Adipocyte (in vitro differentiated cells): ENCODE measurements at regions not wholly inside any gene's neighbourhood (a gene's known extent, or its start where the extent isn't known, plus 50 kb on each side); places are given as distances from the start of the nearest gene placed in this dataset.

Source experiments
- DNase-seq: peaks from one replicate; pipeline ENCODE4 v3.0.0-alpha.2; 2015; ENCODE audit warnings: low read depth
- H3K27me3 ChIP-seq: replicated peaks from 2 replicates; pipeline ENCODE4 v1.7.0; 2013; ENCODE audit warnings: mild to moderate bottlenecking, low read length, moderate library complexity; ENCODE audit not compliant: control insufficient read depth, insufficient read depth
- H3K36me3 ChIP-seq: 2 replicates; pipeline ENCODE4 v1.7.0; 2013; ENCODE audit warnings: low read length, mild to moderate bottlenecking, moderate library complexity; ENCODE audit not compliant: control insufficient read depth, insufficient read depth, severe bottlenecking
- H3K4me1 ChIP-seq: 2 replicates; pipeline ENCODE4 v1.7.0; 2013; ENCODE audit warnings: mild to moderate bottlenecking, low read length, moderate library complexity; ENCODE audit not compliant: control insufficient read depth, insufficient read depth
- H3K4me3 ChIP-seq: 2 replicates; pipeline ENCODE4 v1.7.0; 2013; ENCODE audit warnings: mild to moderate bottlenecking, low read length, moderate library complexity
- H3K9ac ChIP-seq: 2 replicates; pipeline ENCODE4 v1.7.0; 2013; ENCODE audit warnings: mild to moderate bottlenecking, low read length, moderate library complexity
- H3K9me3 ChIP-seq: 2 replicates; pipeline ENCODE4 v1.7.0; 2013; ENCODE audit warnings: mild to moderate bottlenecking, low read length, moderate library complexity; ENCODE audit not compliant: control insufficient read depth

DNA sequence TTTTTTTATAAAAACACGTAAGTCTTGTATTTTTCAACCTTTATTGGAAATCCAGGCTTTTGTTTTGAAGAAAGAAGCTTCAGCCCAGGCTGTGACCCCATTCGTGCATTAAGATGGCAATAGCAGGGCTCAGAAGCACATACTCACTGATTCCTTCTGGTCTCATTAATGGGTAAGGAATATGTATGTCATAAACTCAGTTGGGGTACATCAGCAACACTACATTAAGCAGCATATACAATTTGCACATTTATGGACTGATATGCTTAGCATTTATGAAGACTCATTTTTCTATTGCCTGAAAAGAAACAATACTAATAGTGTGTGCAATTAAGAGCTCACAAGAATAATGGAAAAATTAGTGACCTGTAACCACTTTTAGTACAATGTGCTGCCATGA is 945.4 kb upstream of the PRMT6 start:
- Histone ChIP-seq H3K27me3 (no peaks in the 10 kb centered on the region), H3K36me3 (no peaks in the 10 kb centered on the region), H3K4me3 (no peak overlapping the region), H3K9ac (no peak overlapping the region), H3K9me3 (no peaks in the 10 kb centered on the region), H3K4me1 (no peaks in the 10 kb centered on the region)
- DNase-seq = no peak

DNA sequence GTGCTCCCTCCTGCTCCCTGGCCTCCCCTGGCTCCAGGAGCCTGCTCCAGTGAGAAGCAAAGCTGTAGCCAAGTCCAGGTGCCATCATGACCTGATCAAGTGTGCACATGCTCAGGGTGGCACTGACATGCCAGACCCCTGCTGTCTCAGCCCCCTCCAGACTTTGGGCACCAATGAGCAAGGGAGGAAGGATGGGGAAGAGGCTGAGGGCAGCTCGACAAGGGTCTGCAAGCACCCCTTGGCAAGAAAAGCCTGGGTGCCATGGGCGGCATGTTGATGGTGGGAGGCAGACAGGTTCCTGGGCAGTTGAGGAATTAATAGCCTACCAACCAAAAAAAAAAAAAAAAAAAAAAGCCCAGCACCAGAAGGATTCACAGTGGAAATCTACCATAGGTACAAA is 942.6 kb upstream of the PRMT6 start:
- Histone ChIP-seq H3K9me3 (no peaks in the 10 kb centered on the region), H3K36me3 (no peaks in the 10 kb centered on the region), H3K27me3 (no peaks in the 10 kb centered on the region), H3K9ac (no peak overlapping the region), H3K4me1 (no peaks in the 10 kb centered on the region), H3K4me3 (no peak overlapping the region)
- no peak for DNase-seq

DNA sequence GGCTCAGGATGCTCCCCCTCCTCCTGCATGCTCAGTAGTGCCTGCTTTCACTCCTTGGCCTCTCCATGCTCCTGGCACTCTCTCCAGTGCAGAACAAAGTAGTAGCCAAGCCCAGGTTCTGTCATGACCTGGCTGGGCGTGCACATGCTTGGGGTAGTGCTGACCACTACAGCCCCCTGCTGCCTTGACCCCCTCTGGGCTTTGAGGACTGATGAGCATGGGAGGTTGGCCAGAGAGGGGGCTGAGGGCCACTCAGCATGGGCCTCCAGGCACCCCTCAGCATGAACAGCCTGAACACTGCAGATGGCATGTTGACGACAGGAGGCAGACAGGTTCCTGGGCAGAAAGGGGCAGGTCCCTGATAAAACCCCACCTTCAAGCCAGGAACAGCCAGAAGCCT is 935.7 kb upstream of the PRMT6 start:
- no peaks in the 10 kb centered on the region for H3K9me3 ChIP-seq
- H3K4me1 ChIP-seq = no peaks in the 10 kb centered on the region
- no peaks in the 10 kb centered on the region for H3K36me3 ChIP-seq
- no peaks in the 10 kb centered on the region for H3K27me3 ChIP-seq
- H3K4me3 ChIP-seq = no peak overlapping the region
- DNase-seq = no peak
- no peak overlapping the region for H3K9ac ChIP-seq

DNA sequence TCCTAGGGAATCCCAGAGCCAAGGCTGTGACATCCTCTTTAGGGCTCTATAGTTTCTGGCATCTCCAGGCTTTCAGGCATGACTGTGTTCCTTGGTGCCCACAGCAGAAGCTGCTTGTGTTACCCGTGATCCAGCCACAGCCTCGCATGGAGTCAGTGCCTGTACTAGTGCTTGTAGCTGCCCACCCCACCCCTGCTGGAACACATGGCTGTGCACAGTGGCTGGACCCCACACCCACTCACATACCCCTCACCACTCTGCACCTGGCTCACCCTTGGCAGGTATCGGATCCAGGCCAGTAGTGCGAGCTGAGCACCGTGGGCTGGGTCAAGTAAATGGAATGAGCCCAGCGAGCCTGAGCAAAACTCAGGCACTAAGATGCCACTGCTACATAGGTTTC is 934.7 kb upstream of the PRMT6 start:
- Histone ChIP-seq H3K9me3 (no peaks in the 10 kb centered on the region), H3K4me1 (no peaks in the 10 kb centered on the region), H3K36me3 (no peaks in the 10 kb centered on the region), H3K4me3 (no peak overlapping the region), H3K27me3 (no peaks in the 10 kb centered on the region), H3K9ac (no peak overlapping the region)
- no peak for DNase-seq

DNA sequence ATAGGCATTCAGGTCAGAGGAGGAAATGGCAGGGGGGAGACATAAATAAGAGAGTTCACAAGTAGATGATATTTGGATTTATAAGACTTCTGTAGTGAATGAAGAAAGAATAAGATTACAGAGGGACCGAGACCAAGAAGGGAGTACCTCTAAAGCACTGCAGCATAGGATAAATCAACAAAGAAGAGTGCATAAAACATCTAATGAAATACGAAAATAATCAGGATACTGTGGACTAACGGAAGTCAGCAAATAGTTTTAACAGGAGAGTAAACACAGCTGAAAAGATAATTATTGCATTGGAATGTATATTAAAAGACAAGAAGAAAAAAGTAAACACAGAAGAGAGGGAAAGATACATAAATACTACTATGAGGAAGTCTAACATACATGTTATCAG is 921.9 kb upstream of the PRMT6 start:
- Histone ChIP-seq H3K9me3 (no peaks in the 10 kb centered on the region), H3K27me3 (no peaks in the 10 kb centered on the region), H3K9ac (no peak overlapping the region), H3K36me3 (no peaks in the 10 kb centered on the region), H3K4me3 (no peak overlapping the region), H3K4me1 (no peaks in the 10 kb centered on the region)
- DNase-seq = no peak

DNA sequence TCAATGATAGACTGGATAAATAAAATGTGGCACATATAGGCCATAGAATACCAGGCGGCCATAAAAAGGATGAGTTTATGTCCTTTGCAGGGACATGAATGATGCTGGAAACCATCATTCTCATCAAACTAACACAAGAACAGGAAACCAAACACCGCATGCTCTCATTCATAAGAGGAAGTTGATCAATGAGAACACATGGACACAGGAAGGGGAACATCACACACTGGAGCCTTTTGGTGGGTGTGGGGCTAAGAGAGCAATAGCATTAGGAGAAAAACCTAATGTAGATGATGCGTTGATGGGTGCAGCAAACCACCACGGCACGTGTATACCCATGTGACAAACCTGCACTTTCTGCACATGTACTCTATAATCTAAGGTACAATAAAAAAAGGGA is 883.4 kb upstream of the PRMT6 start:
- Histone ChIP-seq H3K36me3 (no peaks in the 10 kb centered on the region), H3K9ac (no peak overlapping the region), H3K27me3 (no peaks in the 10 kb centered on the region), H3K4me3 (no peak overlapping the region), H3K4me1 (no peaks in the 10 kb centered on the region), H3K9me3 (no peaks in the 10 kb centered on the region)
- DNase-seq = no peak

DNA sequence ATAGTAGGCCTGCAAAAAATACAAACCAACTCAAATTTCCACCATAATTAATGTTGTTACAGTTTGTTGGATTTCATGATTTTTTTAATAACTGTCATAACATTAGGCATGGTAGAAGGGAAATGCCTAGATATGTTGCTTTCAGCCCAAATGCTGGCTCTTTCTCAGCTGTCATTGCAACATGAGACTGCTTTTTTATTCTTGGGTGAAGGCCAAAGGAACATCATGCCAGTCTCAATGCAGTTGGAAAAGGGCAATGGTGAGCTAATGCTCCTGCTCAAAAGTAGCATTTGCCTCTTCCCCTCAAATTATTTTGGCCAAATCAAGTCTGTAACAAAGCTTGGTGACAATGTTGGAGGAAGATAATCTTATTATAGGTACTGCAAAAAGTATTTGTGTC is 877.7 kb upstream of the PRMT6 start:
- H3K9ac ChIP-seq = no peak overlapping the region
- DNase-seq = peak; percentile 13
- H3K27me3 ChIP-seq = no peaks in the 10 kb centered on the region
- H3K4me3 ChIP-seq = no peak overlapping the region
- no peaks in the 10 kb centered on the region for H3K9me3 ChIP-seq
- no peaks in the 10 kb centered on the region for H3K36me3 ChIP-seq
- H3K4me1 ChIP-seq = no peaks in the 10 kb centered on the region

DNA sequence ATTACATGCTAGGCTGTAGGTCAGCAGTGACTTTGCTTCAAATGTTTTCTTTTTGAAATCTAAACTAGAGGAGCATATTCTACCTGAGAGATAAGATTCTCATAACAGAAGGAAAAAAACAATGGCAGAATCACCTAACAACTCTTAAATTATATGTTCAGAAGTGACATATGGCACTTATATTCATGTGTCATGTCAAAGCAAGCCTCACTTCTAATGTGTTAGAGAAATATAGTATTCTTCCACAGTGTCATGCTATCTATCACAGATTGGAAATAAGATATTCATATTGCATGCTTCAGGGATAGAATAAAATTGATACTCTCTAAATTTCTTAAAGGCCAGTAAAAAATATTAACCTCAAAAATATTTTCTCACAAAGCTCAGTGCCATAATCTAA is 874.6 kb upstream of the PRMT6 start:
- DNase-seq = no peak
- Histone ChIP-seq H3K9me3 (no peaks in the 10 kb centered on the region), H3K27me3 (no peaks in the 10 kb centered on the region), H3K9ac (no peak overlapping the region), H3K36me3 (no peaks in the 10 kb centered on the region), H3K4me3 (no peak overlapping the region), H3K4me1 (no peaks in the 10 kb centered on the region)

DNA sequence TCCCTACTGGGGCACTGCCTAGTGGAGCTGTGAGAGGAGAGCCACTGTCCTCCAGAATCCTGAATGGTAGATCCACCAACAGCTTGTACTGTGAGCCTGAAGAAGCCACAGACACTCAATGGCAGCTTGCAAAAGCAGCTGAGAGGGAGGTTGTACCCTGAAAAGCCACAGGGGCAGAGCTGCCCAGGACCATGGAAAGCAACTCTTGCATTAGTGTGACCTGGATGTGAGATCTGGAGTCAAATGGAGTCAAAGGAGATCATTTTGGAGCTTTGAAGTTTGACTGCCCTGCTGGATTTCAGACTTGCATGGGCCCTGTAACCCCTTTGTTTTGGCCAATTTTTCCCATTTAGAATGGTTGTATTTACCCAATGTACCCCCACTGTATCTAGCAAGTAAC is 871.4 kb upstream of the PRMT6 start:
- no peak overlapping the region for H3K9ac ChIP-seq
- H3K36me3 ChIP-seq = no peaks in the 10 kb centered on the region
- H3K4me1 ChIP-seq = no peaks in the 10 kb centered on the region
- H3K4me3 ChIP-seq = no peak overlapping the region
- no peak for DNase-seq
- H3K27me3 ChIP-seq = no peaks in the 10 kb centered on the region
- H3K9me3 ChIP-seq = no peaks in the 10 kb centered on the region

DNA sequence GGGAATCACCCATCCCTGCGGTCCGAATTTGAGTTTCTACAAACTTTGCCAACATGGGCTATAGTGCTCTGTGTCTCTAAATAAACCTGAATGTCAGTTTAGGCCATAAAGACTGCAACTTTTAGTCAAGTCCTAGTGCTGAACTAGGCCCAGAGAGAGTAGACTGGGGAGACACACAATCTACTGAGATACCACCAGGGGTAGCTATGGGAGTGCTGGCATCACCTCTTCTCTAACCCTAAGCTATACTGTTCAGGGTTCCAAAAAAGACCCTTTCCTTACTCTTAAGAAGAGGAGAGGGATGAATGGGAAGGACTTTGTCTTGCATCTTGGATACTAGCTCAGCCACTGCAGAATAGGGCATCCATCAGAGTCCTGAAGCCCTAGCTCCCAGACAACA is 866.7 kb upstream of the PRMT6 start:
- DNase-seq = no peak
- Histone ChIP-seq H3K9ac (no peak overlapping the region), H3K27me3 (no peaks in the 10 kb centered on the region), H3K4me3 (no peak overlapping the region), H3K9me3 (peaks cover 10% of the 10 kb centered on the region), H3K4me1 (no peaks in the 10 kb centered on the region), H3K36me3 (no peaks in the 10 kb centered on the region)

DNA sequence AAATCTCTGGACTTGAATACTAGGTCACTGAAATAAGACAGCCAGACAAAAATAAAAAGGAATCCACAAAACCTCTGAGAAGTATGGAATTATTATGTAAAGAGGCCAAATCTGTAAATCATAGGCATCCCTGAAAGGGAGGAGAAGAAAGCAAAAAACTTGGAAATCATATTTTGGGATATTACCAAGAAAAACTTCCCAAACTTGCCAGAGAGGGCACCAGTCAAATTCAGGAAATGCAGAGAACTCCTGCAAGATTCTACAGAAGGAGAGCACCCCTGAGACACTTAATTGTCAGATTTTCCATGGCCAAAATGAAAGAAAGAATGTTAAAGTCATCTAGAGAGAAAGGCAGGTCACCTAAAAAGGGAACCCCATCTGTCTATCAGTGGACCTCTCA is 862.3 kb upstream of the PRMT6 start:
- peaks cover 10% of the 10 kb centered on the region for H3K9me3 ChIP-seq
- H3K4me1 ChIP-seq = no peaks in the 10 kb centered on the region
- H3K4me3 ChIP-seq = no peak overlapping the region
- DNase-seq = no peak
- no peaks in the 10 kb centered on the region for H3K27me3 ChIP-seq
- no peaks in the 10 kb centered on the region for H3K36me3 ChIP-seq
- no peak overlapping the region for H3K9ac ChIP-seq

DNA sequence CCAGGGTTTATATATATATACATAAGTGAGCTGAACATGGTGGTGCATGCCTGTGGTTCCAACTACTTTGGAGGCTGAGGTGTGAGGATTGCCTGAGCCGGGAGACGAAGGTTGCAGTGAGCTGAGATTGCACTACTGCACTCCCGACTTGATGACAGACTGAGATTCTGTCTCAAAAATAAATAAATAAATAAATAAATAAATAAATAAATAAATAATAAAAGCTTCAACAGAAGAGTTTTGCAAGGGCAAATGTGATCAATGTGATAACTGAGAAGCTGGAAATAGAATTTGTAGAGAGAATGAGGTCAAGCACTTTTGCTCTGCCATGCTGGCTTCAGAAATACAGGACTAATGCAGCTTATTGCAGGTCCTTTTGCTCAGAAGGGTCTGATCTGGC is 855.8 kb upstream of the PRMT6 start:
- Histone ChIP-seq H3K9me3 (no peaks in the 10 kb centered on the region), H3K36me3 (no peaks in the 10 kb centered on the region), H3K27me3 (no peaks in the 10 kb centered on the region), H3K9ac (no peak overlapping the region), H3K4me3 (no peak overlapping the region), H3K4me1 (no peaks in the 10 kb centered on the region)
- no peak for DNase-seq
